Activated CD8-positive, alpha-beta T cell treated with anti-CD3 and anti-CD28 coated beads, Interleukin-2, amount 10 ng/mL, durations not matched to agents 7 days and 5 days (primary cell): ENCODE measurements at regions not wholly inside any gene's neighbourhood (a gene's known extent, or its start where the extent isn't known, plus 50 kb on each side); places are given as distances from the start of the nearest gene placed in this dataset.
"Not testable (repeated sequence)": the region's sequence is repeated elsewhere in the genome, so short reads cannot be mapped to it uniquely, and the experiment has no call there.

Experiments
- ATAC-seq: fragments of 150-1000 bp; cut with Tn5 transposase; one replicate; pipeline ENCODE4 v1.10.0; 2021; ENCODE audit warnings: moderate library complexity
- CTCF ChIA-PET: fragments of 350-600 bp; sonication (Branson Sonifier 250); formaldehyde crosslinking; loops from one replicate; lab custom pipeline; 2021; ENCODE audit warnings: antibody characterized with exemption; lab: Charles Lee
- POLR2A ChIA-PET: fragments of 350-600 bp; sonication (Branson Sonifier 250); formaldehyde crosslinking; loops from one replicate; lab custom pipeline; 2021; ENCODE audit warnings: antibody characterized with exemption; lab: Charles Lee
- DNase-seq: peaks from one replicate; pipeline ENCODE4 v3.0.0-alpha.2; 2020
- H3K27ac Mint-ChIP-seq: one replicate; pipeline ENCODE4 v1.8.0; 2021; ENCODE audit warnings: mild to moderate bottlenecking, mixed read lengths
- H3K27me3 Mint-ChIP-seq: one replicate; pipeline ENCODE4 v1.8.0; 2021; ENCODE audit warnings: low read depth, mixed read lengths
- H3K36me3 Mint-ChIP-seq: one replicate; pipeline ENCODE4 v1.8.0; 2021; ENCODE audit warnings: low read depth, mixed read lengths
- H3K4me1 Mint-ChIP-seq: one replicate; pipeline ENCODE4 v1.8.0; 2021; ENCODE audit warnings: low read depth, mixed read lengths
- H3K4me3 Mint-ChIP-seq: one replicate; pipeline ENCODE4 v1.8.0; 2021; ENCODE audit warnings: mild to moderate bottlenecking, mixed read lengths
- H3K9me3 Mint-ChIP-seq: one replicate; pipeline ENCODE4 v1.8.0; 2022; ENCODE audit warnings: mixed read lengths; ENCODE audit not compliant: insufficient read depth

DNA sequence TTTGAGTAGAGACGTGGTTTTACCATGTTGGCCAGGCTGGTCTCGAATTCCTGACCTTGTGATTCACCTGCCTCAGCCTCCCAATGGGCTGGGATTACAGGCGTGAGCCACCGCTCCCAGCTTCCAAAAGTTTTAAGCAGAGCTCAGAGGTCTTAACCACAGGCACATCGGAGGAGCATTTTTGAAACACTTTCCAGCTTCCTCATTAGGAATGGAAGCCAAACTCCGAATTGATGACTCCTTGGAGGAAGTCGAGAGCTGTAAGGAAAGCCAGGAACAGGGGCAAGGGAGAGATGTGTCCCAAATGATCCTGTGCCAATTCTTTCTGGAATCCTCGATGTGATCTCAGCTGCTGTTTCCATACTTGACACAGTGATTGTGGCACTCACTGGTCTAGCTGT, 56.2 kb upstream of the CCZ1B start:
- CTCF ChIA-PET, H3K27ac Mint-ChIP-seq, H3K9me3 Mint-ChIP-seq, DNase-seq, H3K36me3 Mint-ChIP-seq, POLR2A ChIA-PET, H3K27me3 Mint-ChIP-seq, H3K4me3 Mint-ChIP-seq, H3K4me1 Mint-ChIP-seq, ATAC-seq: not testable (repeated sequence)

DNA sequence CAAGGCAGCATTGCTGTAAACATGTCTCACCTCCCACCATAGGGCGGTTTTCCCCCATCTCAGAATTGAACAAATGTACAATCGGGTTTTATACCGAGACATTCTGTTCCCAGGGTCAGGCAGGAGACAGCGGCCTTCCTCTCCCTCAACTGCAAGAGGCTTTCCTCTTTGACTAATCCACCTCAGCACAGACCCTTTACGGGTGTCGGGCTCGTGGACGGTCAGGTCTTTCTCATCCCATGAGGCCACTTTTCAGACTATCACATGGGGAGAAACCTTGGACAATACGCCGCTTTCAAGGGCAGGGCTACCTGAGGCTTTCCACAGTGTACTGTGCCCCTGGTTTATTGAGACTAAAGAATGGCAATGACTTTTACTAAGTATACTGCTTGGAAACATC, 57.7 kb upstream of the CCZ1B start:
- H3K4me1 Mint-ChIP-seq, DNase-seq, H3K27ac Mint-ChIP-seq, H3K36me3 Mint-ChIP-seq, H3K27me3 Mint-ChIP-seq, H3K9me3 Mint-ChIP-seq, H3K4me3 Mint-ChIP-seq, POLR2A ChIA-PET, ATAC-seq, CTCF ChIA-PET: not testable (repeated sequence)

DNA sequence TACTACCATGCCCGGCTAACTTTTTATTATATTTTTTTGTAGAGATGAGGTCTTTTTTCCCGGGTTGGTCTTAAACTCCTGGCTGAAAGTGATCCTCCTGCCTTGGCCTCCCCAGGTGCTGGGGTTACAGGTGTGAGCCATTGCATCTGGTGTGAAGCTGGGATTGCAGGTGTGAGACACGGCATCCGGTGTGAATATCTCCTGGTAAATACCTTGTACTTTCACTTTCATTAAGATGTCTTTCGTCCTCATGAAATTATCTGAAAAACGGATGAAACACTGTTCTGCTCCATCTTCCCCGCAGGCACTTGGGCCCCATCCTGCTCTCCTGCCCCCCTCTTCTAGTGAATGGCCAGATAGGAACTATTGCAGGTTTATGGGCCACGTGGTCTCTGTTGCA, 60.1 kb upstream of the CCZ1B start:
- Mint-ChIP-seq H3K27ac (no peak overlapping the region), H3K36me3 (no peaks in the 10 kb centered on the region), H3K4me3 (no peak overlapping the region), H3K27me3 (peaks cover 5% of the 10 kb centered on the region), H3K9me3 (no peaks in the 10 kb centered on the region), H3K4me1 (no peaks in the 10 kb centered on the region)
- DNase-seq, result no peak
- ChIA-PET POLR2A (no interaction called here), CTCF (no interaction called here)
- ATAC-seq, result no peak

DNA sequence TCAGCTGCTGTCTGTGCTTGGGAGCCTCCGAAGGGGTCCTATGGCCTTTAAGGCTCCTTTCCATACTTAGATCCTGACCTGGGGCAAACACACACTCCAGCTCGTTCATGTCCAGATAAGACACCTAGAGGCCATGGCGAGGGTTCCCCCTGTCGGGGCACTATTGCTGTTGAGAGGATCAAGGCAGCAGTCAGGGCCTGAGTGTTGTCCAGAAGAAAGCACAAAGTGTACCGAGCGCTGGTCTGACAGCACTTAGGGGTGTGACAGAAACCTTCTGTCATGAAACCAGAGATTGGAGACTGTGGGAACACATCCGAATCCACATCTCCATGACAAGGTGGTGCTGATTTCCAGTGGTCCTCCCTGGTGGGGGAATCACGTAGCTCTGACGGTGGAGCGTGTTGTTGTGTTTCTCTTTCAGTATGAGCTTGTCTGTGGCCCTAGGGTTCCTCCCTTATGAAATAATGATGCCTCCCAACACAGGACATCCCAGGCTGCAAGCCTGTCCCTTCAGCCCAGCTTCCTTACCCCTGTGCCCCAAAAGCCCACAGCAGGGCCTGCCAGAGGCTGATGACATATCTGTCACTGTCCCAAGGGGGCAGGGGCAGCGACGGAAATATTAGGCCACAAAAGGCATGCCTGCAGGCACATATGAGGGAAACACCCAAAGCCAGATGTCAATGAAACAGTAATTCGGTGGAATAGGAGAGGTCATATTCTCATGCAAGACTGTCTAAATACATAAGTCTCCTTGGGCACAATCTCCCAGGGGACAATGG, 62.4 kb upstream of the CCZ1B start:
- POLR2A ChIA-PET, CTCF ChIA-PET, DNase-seq, H3K27ac Mint-ChIP-seq, H3K36me3 Mint-ChIP-seq, H3K4me3 Mint-ChIP-seq, ATAC-seq, H3K9me3 Mint-ChIP-seq, H3K4me1 Mint-ChIP-seq, H3K27me3 Mint-ChIP-seq: not testable (repeated sequence)

DNA sequence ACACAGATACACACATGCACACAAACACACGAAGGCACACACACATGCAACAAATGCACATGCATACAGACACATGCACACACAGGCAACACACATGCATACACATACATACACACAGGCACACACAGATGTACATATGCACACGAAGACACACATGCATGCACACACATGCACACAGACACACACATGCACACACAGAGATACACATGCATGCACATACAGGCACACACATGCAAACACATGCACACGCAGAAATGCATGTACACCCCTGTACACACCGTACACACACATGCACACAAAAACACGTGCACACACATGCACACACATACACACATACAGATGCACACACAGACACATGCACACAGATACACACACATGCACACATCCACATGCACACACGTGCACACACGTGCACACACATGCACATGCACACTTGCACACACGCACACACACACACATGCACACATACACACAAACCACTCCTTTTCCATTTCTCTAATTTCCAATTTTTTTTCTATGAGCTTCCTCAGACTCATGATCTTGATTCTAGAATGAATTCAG, 63.3 kb upstream of the CCZ1B start:
- H3K36me3 Mint-ChIP-seq, result no peaks in the 10 kb centered on the region
- H3K9me3 Mint-ChIP-seq, result no peaks in the 10 kb centered on the region
- ATAC-seq (no peak), DNase-seq (no peak)
- no peak overlapping the region for H3K27ac Mint-ChIP-seq
- no peaks in the 10 kb centered on the region for H3K4me1 Mint-ChIP-seq
- H3K27me3 Mint-ChIP-seq, result no peaks in the 10 kb centered on the region
- POLR2A ChIA-PET, result no interaction called here
- CTCF ChIA-PET, result no interaction called here
- H3K4me3 Mint-ChIP-seq, result no peak overlapping the region

DNA sequence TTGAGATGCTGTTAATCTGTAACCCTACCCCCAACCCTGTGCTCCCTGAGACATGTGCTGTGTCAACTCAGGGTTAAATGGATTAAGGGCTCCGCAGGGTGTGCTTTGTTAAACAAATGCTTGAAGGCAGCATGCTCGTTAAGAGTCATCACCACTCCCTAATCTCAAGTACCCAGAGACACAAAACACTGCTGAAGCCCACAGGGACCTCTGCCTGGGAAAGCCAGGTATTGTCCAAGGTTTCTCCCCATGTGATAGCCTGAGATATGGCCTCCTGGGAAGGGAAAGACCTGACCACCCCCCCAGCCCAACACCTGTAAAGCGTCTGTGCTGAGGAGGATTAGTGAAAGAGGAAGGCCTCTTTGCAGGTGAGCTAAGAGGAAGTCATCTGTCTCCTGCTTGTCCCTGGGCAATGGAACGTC, 76.0 kb upstream of the CCZ1B start:
- H3K27ac Mint-ChIP-seq, H3K4me3 Mint-ChIP-seq, ATAC-seq, H3K36me3 Mint-ChIP-seq, H3K4me1 Mint-ChIP-seq, CTCF ChIA-PET, POLR2A ChIA-PET, H3K9me3 Mint-ChIP-seq, H3K27me3 Mint-ChIP-seq, DNase-seq: not testable (repeated sequence)

DNA sequence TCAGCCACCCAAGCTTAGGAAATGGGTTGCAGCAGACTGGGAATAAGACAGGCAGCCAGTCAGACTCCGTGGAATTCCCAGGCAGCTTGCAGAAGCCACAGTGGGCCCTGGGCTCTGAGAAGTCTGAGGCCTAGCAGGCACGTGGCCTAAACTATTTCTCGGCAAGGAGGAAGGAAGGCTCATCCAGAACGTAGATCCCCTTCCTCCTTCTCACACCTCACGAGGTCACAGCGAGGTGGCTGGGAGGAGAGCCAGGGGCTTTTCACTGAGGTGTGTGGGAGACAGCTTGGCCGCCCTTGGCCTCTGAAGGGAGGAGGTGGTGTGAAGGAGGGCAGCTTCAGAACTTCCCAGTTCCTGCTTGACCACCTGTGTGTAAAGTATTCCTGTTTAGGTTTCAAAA, 77.2 kb upstream of the CCZ1B start:
- H3K27ac Mint-ChIP-seq, POLR2A ChIA-PET, ATAC-seq, H3K27me3 Mint-ChIP-seq, H3K4me3 Mint-ChIP-seq, H3K9me3 Mint-ChIP-seq, H3K36me3 Mint-ChIP-seq, H3K4me1 Mint-ChIP-seq, DNase-seq, CTCF ChIA-PET: not testable (repeated sequence)

DNA sequence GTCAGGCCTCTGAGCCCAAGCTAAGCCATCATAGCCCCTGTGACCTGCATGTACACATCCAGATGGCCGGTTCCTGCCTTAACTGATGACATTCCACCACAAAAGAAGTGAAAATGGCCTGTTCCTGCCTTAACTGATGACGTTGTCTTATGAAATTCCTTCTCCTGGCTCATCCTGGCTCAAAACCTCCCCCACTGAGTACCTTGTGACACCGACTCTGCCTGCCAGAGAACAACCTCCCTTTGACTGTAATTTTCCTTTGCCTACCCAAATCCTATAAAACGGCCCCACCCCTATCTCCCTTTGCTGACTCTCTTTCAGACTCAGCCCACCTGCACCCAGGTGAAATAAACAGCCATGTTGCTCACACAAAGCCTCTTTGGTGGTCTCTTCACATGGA, 77.7 kb upstream of the CCZ1B start:
- not testable (repeated sequence) for H3K4me1 Mint-ChIP-seq

DNA sequence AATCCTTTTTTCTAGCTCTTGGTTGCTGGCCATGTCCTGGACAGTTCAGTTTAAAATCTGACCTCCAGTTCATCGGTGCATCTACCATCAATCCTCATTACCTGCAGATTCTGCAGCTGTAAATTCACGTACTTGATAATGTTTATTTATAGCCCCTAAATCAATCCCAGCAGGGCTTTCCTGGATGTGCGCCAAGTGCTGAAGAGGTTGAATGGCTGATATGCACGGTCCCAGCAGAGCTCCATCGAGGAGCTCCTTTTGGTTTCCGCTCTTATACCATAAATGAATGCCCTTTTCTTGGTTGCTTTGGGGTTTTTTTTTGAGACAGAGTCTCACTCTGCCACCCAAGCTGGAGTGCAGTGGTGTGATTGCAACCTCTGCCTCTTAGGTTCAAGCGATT, 91.2 kb upstream of the CCZ1B start:
- no peaks in the 10 kb centered on the region for H3K9me3 Mint-ChIP-seq
- H3K4me3 Mint-ChIP-seq, result no peak overlapping the region
- H3K36me3 Mint-ChIP-seq, result no peaks in the 10 kb centered on the region
- DNase-seq (no peak), ATAC-seq (no peak)
- no peaks in the 10 kb centered on the region for H3K4me1 Mint-ChIP-seq
- no peak overlapping the region for H3K27ac Mint-ChIP-seq
- peaks cover 6% of the 10 kb centered on the region for H3K27me3 Mint-ChIP-seq
- ChIA-PET CTCF (no interaction called here), POLR2A (no interaction called here)

More for the DNA sequence above, 77.7 kb upstream of the CCZ1B start:
- H3K27ac Mint-ChIP-seq, CTCF ChIA-PET, DNase-seq, H3K9me3 Mint-ChIP-seq, POLR2A ChIA-PET, H3K36me3 Mint-ChIP-seq, ATAC-seq, H3K4me3 Mint-ChIP-seq, H3K27me3 Mint-ChIP-seq: not testable (repeated sequence)

DNA sequence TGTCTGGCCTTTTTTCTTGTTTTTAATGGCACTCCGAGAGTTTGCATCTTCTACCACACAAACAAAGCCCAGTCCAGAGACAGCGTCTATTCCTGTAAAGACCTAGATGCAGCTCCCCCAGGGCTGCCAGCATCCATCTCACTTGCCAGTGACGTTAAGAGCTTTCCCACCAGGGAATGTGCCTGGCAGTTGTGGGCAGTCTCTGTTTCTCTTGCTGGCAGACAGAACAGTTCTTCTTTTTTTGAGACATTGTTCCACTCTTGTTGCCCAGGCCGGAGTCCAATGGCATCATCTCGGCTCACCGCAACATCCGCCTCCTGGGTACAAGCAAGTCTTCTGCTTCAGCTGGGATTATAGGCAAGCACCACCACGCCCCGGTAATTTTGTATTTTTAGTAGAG, 93.1 kb upstream of the CCZ1B start:
- H3K4me1 Mint-ChIP-seq, DNase-seq, H3K27me3 Mint-ChIP-seq, ATAC-seq, CTCF ChIA-PET, H3K4me3 Mint-ChIP-seq, H3K9me3 Mint-ChIP-seq, POLR2A ChIA-PET, H3K27ac Mint-ChIP-seq, H3K36me3 Mint-ChIP-seq: not testable (repeated sequence)

DNA sequence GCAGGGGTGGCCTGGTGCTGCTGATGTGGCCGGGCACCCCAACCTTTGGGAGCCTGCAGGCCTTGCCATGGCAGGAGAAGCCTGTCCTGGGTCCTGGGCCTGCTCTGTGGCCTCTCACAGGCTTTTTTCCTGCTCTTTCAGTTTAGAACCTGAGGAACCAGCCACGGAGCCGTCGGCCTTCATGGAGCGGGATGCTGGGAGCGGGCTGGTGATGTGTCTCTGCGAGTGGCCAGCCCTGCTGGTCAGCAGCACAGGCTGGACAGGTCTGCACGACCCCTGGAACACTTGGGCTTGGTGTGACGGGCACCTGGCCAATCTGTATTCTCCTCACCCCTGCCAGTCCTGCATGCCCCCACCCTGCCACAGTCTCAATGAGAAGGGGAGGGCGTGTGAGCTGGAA, 98.4 kb upstream of the CCZ1B start:
- peaks cover 13% of the 10 kb centered on the region for H3K4me1 Mint-ChIP-seq
- ATAC-seq, H3K27ac Mint-ChIP-seq, H3K36me3 Mint-ChIP-seq, H3K4me3 Mint-ChIP-seq, H3K27me3 Mint-ChIP-seq, DNase-seq, H3K9me3 Mint-ChIP-seq, CTCF ChIA-PET, POLR2A ChIA-PET: not testable (repeated sequence)

DNA sequence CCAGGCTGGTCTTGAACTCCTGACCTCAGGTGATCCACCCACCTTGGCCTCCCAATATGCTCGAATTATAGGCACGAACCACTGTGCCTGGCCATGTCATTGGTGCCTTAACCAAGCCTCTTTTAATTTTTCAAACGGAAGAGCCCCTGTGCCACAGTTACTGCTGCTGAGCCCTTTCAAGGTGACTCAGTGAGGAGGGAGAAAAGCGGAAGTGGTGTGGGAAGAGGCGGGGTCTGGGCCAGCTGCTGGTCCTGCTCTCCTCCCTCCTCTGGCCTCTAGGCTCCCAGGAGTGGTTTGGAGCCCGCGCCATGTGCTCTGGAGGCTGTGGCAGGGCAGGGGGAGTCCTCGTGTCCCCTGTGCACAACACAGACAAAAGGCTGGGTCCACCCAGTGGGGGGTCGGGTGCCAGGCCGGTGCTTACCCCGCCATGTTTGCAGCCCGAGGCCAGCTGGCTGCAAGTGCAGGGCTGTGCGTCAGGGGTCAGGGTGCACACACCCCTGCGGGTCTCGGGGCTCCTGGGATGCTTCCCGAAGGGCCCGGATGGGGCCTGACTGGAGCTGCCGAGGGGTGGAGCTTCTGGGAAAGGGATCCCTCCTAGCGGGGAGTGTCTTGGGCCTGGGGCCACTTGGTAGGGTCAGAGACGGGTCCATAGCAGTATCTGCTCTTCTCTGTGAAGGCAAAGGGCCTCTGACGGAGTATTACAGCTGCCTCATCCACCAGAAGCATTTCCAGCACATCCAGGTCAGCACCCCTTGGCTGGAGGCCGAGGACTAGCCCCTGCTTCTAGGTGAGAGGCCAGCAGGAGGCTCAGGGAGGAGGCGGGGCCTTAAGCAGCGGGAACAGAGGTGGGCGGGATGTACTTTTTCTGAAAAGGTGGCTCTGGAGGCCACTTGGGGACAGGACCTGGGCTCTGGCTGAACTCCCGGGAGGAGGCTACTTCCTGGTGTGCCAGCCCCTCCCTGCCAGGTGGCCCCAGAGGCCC, 100.4 kb upstream of the CCZ1B start:
- H3K4me3 Mint-ChIP-seq, H3K36me3 Mint-ChIP-seq, POLR2A ChIA-PET, H3K9me3 Mint-ChIP-seq, ATAC-seq, CTCF ChIA-PET, H3K27me3 Mint-ChIP-seq: not testable (repeated sequence)
- Mint-ChIP-seq H3K4me1 (peaks cover 21% of the 10 kb centered on the region), H3K27ac (peak overlapping the region; percentile 30)
- peak; percentile 29 for DNase-seq
